B cell (primary cell): ENCODE measurements at regions not wholly inside any gene's neighbourhood (a gene's known extent, or its start where the extent isn't known, plus 50 kb on each side); places are given as distances from the start of the nearest gene placed in this dataset.

Experiments used
- CTCF ChIP-seq: fragments of 200-600 bp; IDR thresholded peaks from one replicate; pipeline ENCODE4 v1.8.0; 2022; ENCODE audit warnings: antibody characterized with exemption, mild to moderate bottlenecking
- EZH2 ChIP-seq: IDR thresholded peaks from 2 replicates; pipeline ENCODE4 v1.6.1; 2012; ENCODE audit warnings: borderline replicate concordance, low read depth, mild to moderate bottlenecking, moderate library complexity, low read length; ENCODE audit not compliant: insufficient read depth, poor library complexity, severe bottlenecking

- TF ChIP-seq CTCF = no peak
- no peak for TF ChIP-seq EZH2
Observed at GRCh38 chr14:87878959-87879358, 114.0 kb downstream of the GALC start.
